Panc1 (cell line): ENCODE measurements at regions not wholly inside any gene's neighbourhood (a gene's known extent, or its start where the extent isn't known, plus 50 kb on each side); places are given as distances from the start of the nearest gene placed in this dataset.

Experiments used
- ATAC-seq: fragments of 200-7000 bp; cut with Tn5 transposase; 2 replicates; pipeline ENCODE4 v1.9.1; 2020; ENCODE audit warnings: mild to moderate bottlenecking, moderate library complexity
- BruUV-seq: library from RNA; stranded (reverse); fragments of 400-500 nt; replicated peaks from 2 replicates; lab custom pipeline; 2021; lab: Mats Ljungman, UMichigan
- CTCF ChIA-PET: fragments of 300-600 bp; sonication (Branson Sonifier 250); formaldehyde crosslinking; loops from one replicate; lab custom pipeline; 2022; ENCODE audit warnings: antibody characterized with exemption; lab: Charles Lee
- POLR2A ChIA-PET: fragments of 300-600 bp; sonication (Branson Sonifier 250); formaldehyde crosslinking; loops from one replicate; lab custom pipeline; 2022; ENCODE audit warnings: antibody characterized with exemption; lab: Charles Lee
- DNase-seq: peaks from one replicate; pipeline ENCODE4 v3.0.0-alpha.2; 2010; ENCODE audit warnings: low read depth, low spot score
- H3K27ac ChIP-seq: 2 replicates; pipeline ENCODE4 v1.5.1; 2011; ENCODE audit warnings: mild to moderate bottlenecking, low read length, inconsistent platforms
- H3K27me3 ChIP-seq: fragments of 200-500 bp; sonication (Bioruptor generic); 2 replicates; pipeline ENCODE4 v1.6.0; 2014; ENCODE audit warnings: low read length, inconsistent platforms; ENCODE audit not compliant: control insufficient read depth, insufficient read depth
- H3K36me3 ChIP-seq: fragments of 200-500 bp; sonication (Bioruptor generic); 2 replicates; pipeline ENCODE4 v1.5.1; 2014; ENCODE audit warnings: inconsistent platforms, mild to moderate bottlenecking, low read length, moderate library complexity; ENCODE audit not compliant: control insufficient read depth, insufficient read depth
- H3K4me1 ChIP-seq: 2 replicates; pipeline ENCODE4 v1.5.1; 2011; ENCODE audit warnings: inconsistent platforms, mild to moderate bottlenecking, low read length, moderate library complexity; ENCODE audit not compliant: control insufficient read depth, insufficient read depth
- H3K4me3 ChIP-seq, 2 experiments: 2 replicates each; pipeline ENCODE4 v1.5.1; 2011 to 2012; ENCODE audit warnings: low read depth in 2 of 2, low read length in 2 of 2, mild to moderate bottlenecking in 2 of 2, inconsistent platforms in 1 of 2, moderate library complexity in 1 of 2
- H3K9me3 ChIP-seq: fragments of 200-500 bp; sonication (Bioruptor generic); 2 replicates; pipeline ENCODE4 v1.5.1; 2014; ENCODE audit warnings: low read depth, mild to moderate bottlenecking, inconsistent platforms, low read length, moderate library complexity; ENCODE audit not compliant: control insufficient read depth, insufficient read depth
- CTCF ChIP-seq: fragments of 450-650 bp; IDR thresholded peaks from 2 replicates; pipeline ENCODE4 v1.5.1; 2017; ENCODE audit warnings: mild to moderate bottlenecking
- POLR2AphosphoS5 ChIP-seq: IDR thresholded peaks from 2 replicates; pipeline ENCODE4 v1.6.1; 2012; ENCODE audit warnings: mild to moderate bottlenecking, low read depth, low read length, moderate library complexity
- SIN3A ChIP-seq: IDR thresholded peaks from 2 replicates; pipeline ENCODE4 v1.6.1; 2012; ENCODE audit warnings: low read depth, mild to moderate bottlenecking, low read length, moderate library complexity, borderline replicate concordance; ENCODE audit not compliant: insufficient read depth
- TCF7L2 ChIP-seq: IDR thresholded peaks from 2 replicates; pipeline ENCODE4 v1.6.1; 2011; ENCODE audit warnings: mild to moderate bottlenecking, low read depth, low read length, inconsistent platforms
- in situ Hi-C: cut with HindIII; loops from 2 replicates; pipeline ENCODE4 v1.10.0; 2016; ENCODE audit warnings: low sequenced_read_pairs, low pct_unique_long_range_greater_than_20kb
- intact Hi-C: fragments of 100-400 bp; cut with micrococcal nuclease; formaldehyde crosslinking; loops from one replicate; pipeline ENCODE4 v1.10.0; 2022; ENCODE audit not compliant: unreplicated experiment
- TF ChIP-seq, protein P1 (sequence below), 2 experiments: IDR thresholded peaks; 2 replicates each; pipeline ENCODE4 v1.6.1; 2011 to 2012; ENCODE audit warnings: low read depth in 2 of 2, control low read depth in 1 of 2, low read length in 1 of 2, mild to moderate bottlenecking in 1 of 2, moderate library complexity in 1 of 2; ENCODE audit not compliant: insufficient read depth in 1 of 2

GRCh38 chr10:30178356-30178964 lies 119.1 kb upstream of the JCAD start:
- Histone ChIP-seq H3K27ac (0 out of 2 replicates have a peak overlapping the region, but pooled peaks have one; percentile 34), H3K4me3 (no peak overlapping the region), H3K36me3 (no peaks in the 10 kb centered on the region), H3K27me3 (no peaks in the 10 kb centered on the region), H3K4me1 (peaks cover 10% of the 10 kb centered on the region), H3K9me3 (no peaks in the 10 kb centered on the region)
- intact Hi-C loops: no loop called here
- TF ChIP-seq SIN3A (no peak), TCF7L2 (no peak), CTCF (no peak)
- TF ChIP-seq, protein P1, sequence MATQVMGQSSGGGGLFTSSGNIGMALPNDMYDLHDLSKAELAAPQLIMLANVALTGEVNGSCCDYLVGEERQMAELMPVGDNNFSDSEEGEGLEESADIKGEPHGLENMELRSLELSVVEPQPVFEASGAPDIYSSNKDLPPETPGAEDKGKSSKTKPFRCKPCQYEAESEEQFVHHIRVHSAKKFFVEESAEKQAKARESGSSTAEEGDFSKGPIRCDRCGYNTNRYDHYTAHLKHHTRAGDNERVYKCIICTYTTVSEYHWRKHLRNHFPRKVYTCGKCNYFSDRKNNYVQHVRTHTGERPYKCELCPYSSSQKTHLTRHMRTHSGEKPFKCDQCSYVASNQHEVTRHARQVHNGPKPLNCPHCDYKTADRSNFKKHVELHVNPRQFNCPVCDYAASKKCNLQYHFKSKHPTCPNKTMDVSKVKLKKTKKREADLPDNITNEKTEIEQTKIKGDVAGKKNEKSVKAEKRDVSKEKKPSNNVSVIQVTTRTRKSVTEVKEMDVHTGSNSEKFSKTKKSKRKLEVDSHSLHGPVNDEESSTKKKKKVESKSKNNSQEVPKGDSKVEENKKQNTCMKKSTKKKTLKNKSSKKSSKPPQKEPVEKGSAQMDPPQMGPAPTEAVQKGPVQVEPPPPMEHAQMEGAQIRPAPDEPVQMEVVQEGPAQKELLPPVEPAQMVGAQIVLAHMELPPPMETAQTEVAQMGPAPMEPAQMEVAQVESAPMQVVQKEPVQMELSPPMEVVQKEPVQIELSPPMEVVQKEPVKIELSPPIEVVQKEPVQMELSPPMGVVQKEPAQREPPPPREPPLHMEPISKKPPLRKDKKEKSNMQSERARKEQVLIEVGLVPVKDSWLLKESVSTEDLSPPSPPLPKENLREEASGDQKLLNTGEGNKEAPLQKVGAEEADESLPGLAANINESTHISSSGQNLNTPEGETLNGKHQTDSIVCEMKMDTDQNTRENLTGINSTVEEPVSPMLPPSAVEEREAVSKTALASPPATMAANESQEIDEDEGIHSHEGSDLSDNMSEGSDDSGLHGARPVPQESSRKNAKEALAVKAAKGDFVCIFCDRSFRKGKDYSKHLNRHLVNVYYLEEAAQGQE (IDR thresholded peaks at IDR 0.05; ENCODE audit: insufficient read depth in 1 of 2, low read depth in 2 of 2, low read length in 1 of 2): no peak
- in situ Hi-C loops: no loop called here
- DNase-seq (no peak), ATAC-seq (no peak)
- ChIA-PET POLR2A (no interaction called here), CTCF (no interaction called here)
- no TSS peak for BruUV-seq

DNA sequence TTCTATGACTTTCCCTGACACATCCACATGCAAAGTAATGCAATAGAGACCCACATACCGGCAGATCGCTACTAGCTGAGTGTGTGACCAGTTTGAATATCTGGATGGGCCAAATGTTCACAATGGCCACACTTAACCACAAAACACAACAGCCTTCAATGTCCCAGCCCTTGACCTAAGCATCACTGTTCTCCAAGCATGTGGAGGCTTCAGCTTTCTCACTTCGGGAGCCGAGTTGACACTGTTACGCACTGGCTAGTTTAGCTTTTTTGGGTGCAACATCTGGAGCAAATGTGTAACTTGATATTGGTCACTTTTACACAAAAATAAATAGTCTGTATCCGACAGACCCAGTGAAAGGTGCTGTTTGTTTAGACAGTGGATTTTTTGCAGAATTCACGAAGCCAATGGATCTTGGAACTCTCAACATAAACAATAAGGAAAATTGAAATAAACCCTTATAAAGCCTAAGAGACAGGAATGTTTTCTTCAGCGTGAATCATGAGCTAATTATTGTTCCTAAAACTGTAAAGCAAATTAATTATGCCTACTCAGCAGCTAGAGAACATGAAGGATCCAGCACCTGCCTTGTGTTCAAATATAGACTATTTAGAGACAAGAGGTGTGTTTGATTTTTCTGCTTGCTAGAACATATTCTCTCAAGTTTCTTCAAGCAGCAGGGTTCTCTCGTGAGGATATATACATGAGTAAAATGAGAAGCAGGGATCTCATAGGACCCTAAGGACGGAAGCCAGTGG lies 117.6 kb upstream of the JCAD start:
- POLR2A ChIA-PET: no interaction called here
- no peak overlapping the region for H3K27ac ChIP-seq
- H3K27me3 ChIP-seq: no peaks in the 10 kb centered on the region
- intact Hi-C loops: no loop called here
- no peaks in the 10 kb centered on the region for H3K4me1 ChIP-seq
- CTCF ChIA-PET: no interaction called here
- TF ChIP-seq, protein P1 (IDR thresholded peaks at IDR 0.05; ENCODE audit: insufficient read depth in 1 of 2, low read depth in 2 of 2, low read length in 1 of 2): no peak
- TF ChIP-seq TCF7L2 (no peak), SIN3A (no peak), POLR2AphosphoS5 (no peak), CTCF (no peak)
- in situ Hi-C loops: no loop called here
- no peaks in the 10 kb centered on the region for H3K9me3 ChIP-seq
- H3K4me3 ChIP-seq: no peak overlapping the region
- H3K36me3 ChIP-seq: no peaks in the 10 kb centered on the region
- ATAC-seq: no peak
- no TSS peak for BruUV-seq
- no peak for DNase-seq
